ENCODE measurements at regions not wholly inside any gene's neighbourhood (a gene's known extent, or its start where the extent isn't known, plus 50 kb on each side); places are given as distances from the start of the nearest gene placed in this dataset.

GRCh38 chr4:17194586-17194985 lies 296.1 kb upstream of the LDB2 start:
- Histone ChIP-seq H3K23ac (ENCODE audit: low read length) (no peak overlapping the region), H2AFZ (ENCODE audit: insufficient read depth, low read length, poor library complexity) (no peak overlapping the region), H3K9me3 (ENCODE audit: insufficient read depth, low read depth, low read length) (peaks cover 2% of the 10 kb centered on the region), H3K79me1 (ENCODE audit: low read length) (no peaks in the 10 kb centered on the region), H3K27me3 (ENCODE audit: insufficient read depth, low read length) (no peaks in the 10 kb centered on the region), H4K8ac (ENCODE audit: low read depth, low read length) (no peak overlapping the region), H3K4me1 (ENCODE audit: control insufficient read depth in 1 of 2, insufficient read depth in 2 of 2, low read length in 2 of 2) (no peaks in the 10 kb centered on the region), H3K27ac (ENCODE audit: low read depth, low read length) (no peak overlapping the region), H3K9ac (ENCODE audit: low read length) (no peak overlapping the region), H2BK12ac (ENCODE audit: low read length) (no peak overlapping the region), H2BK5ac (ENCODE audit: low read depth, low read length, poor library complexity) (no peak overlapping the region), H3K4me3 (ENCODE audit: low read depth, low read length) (no peak overlapping the region), H4K12ac (ENCODE audit: low read depth, low read length) (no peak overlapping the region), H3K36me3 (ENCODE audit: control insufficient read depth in 1 of 2, insufficient read depth in 2 of 2, low read length in 2 of 2) (no peaks in the 10 kb centered on the region), H2AK5ac (ENCODE audit: low read length) (no peak overlapping the region), H3K4me2 (ENCODE audit: low read length) (no peak overlapping the region), H4K91ac (ENCODE audit: low read depth, low read length) (no peak overlapping the region), H3K14ac (ENCODE audit: low read length) (no peak overlapping the region), H2BK120ac (ENCODE audit: insufficient read depth, low read length, poor library complexity) (no peak overlapping the region), H3K79me2 (ENCODE audit: control insufficient read depth, insufficient read depth, low read length, poor library complexity) (no peaks in the 10 kb centered on the region), H3K4ac (ENCODE audit: low read depth, low read length) (no peak overlapping the region), H3K18ac (ENCODE audit: low read length) (no peak overlapping the region)
- DNase-seq = no peak
- WGBS (ENCODE audit: extremely low coverage, insufficient coverage, insufficient read length) = no CpG with 5 or more reads among the region's 2 CpGs

- no peaks in the 10 kb centered on the region for H3K79me2 ChIP-seq (ENCODE audit: control insufficient read depth, insufficient read depth, low read length, poor library complexity)
- no peak overlapping the region for H3K23ac ChIP-seq (ENCODE audit: low read length)
- H3K4me3 ChIP-seq (ENCODE audit: low read depth, low read length) = no peak overlapping the region
- H3K18ac ChIP-seq (ENCODE audit: low read length) = no peak overlapping the region
- no peak overlapping the region for H2AK5ac ChIP-seq (ENCODE audit: low read length)
- H2BK12ac ChIP-seq (ENCODE audit: low read length) = no peak overlapping the region
- H3K36me3 ChIP-seq (ENCODE audit: control insufficient read depth in 1 of 2, insufficient read depth in 2 of 2, low read length in 2 of 2) = no peaks in the 10 kb centered on the region
- DNase-seq = no peak
- H4K8ac ChIP-seq (ENCODE audit: low read depth, low read length) = no peak overlapping the region
- H3K4ac ChIP-seq (ENCODE audit: low read depth, low read length) = no peak overlapping the region
- H3K9ac ChIP-seq (ENCODE audit: low read length) = no peak overlapping the region
- H2AFZ ChIP-seq (ENCODE audit: insufficient read depth, low read length, poor library complexity) = no peak overlapping the region
- H3K27me3 ChIP-seq (ENCODE audit: insufficient read depth, low read length) = no peaks in the 10 kb centered on the region
- H3K79me1 ChIP-seq (ENCODE audit: low read length) = no peaks in the 10 kb centered on the region
- WGBS (ENCODE audit: extremely low coverage, insufficient coverage, insufficient read length) = no CpG with 5 or more reads among the region's 3 CpGs
- no peak overlapping the region for H3K14ac ChIP-seq (ENCODE audit: low read length)
- H3K27ac ChIP-seq (ENCODE audit: low read depth, low read length) = no peak overlapping the region
- H2BK120ac ChIP-seq (ENCODE audit: insufficient read depth, low read length, poor library complexity) = no peak overlapping the region
- no peaks in the 10 kb centered on the region for H3K4me1 ChIP-seq (ENCODE audit: control insufficient read depth in 1 of 2, insufficient read depth in 2 of 2, low read length in 2 of 2)
- no peak overlapping the region for H4K91ac ChIP-seq (ENCODE audit: low read depth, low read length)
- H4K12ac ChIP-seq (ENCODE audit: low read depth, low read length) = no peak overlapping the region
- H3K9me3 ChIP-seq (ENCODE audit: insufficient read depth, low read depth, low read length) = peaks cover 2% of the 10 kb centered on the region
- no peak overlapping the region for H2BK5ac ChIP-seq (ENCODE audit: low read depth, low read length, poor library complexity)
- H3K4me2 ChIP-seq (ENCODE audit: low read length) = no peak overlapping the region
Observed at GRCh38 chr4:17189759-17190158, 291.3 kb upstream of the LDB2 start.

- H3K4me2 ChIP-seq (ENCODE audit: low read length) = no peak overlapping the region
- H2BK12ac ChIP-seq (ENCODE audit: low read length) = no peak overlapping the region
- H3K79me1 ChIP-seq (ENCODE audit: low read length) = no peaks in the 10 kb centered on the region
- no CpG with 5 or more reads among the region's 4 CpGs for WGBS (ENCODE audit: extremely low coverage, insufficient coverage, insufficient read length)
- H2AK5ac ChIP-seq (ENCODE audit: low read length) = no peak overlapping the region
- no peak overlapping the region for H3K4me3 ChIP-seq (ENCODE audit: low read depth, low read length)
- H3K4ac ChIP-seq (ENCODE audit: low read depth, low read length) = no peak overlapping the region
- no peaks in the 10 kb centered on the region for H3K4me1 ChIP-seq (ENCODE audit: control insufficient read depth in 1 of 2, insufficient read depth in 2 of 2, low read length in 2 of 2)
- no peak overlapping the region for H2BK5ac ChIP-seq (ENCODE audit: low read depth, low read length, poor library complexity)
- no peak overlapping the region for H3K14ac ChIP-seq (ENCODE audit: low read length)
- no peaks in the 10 kb centered on the region for H3K27me3 ChIP-seq (ENCODE audit: insufficient read depth, low read length)
- peaks cover 2% of the 10 kb centered on the region for H3K9me3 ChIP-seq (ENCODE audit: insufficient read depth, low read depth, low read length)
- H3K27ac ChIP-seq (ENCODE audit: low read depth, low read length) = no peak overlapping the region
- H4K12ac ChIP-seq (ENCODE audit: low read depth, low read length) = no peak overlapping the region
- no peaks in the 10 kb centered on the region for H3K36me3 ChIP-seq (ENCODE audit: control insufficient read depth in 1 of 2, insufficient read depth in 2 of 2, low read length in 2 of 2)
- no peak overlapping the region for H2BK120ac ChIP-seq (ENCODE audit: insufficient read depth, low read length, poor library complexity)
- no peak overlapping the region for H4K8ac ChIP-seq (ENCODE audit: low read depth, low read length)
- H4K91ac ChIP-seq (ENCODE audit: low read depth, low read length) = no peak overlapping the region
- H3K18ac ChIP-seq (ENCODE audit: low read length) = no peak overlapping the region
- no peaks in the 10 kb centered on the region for H3K79me2 ChIP-seq (ENCODE audit: control insufficient read depth, insufficient read depth, low read length, poor library complexity)
- H2AFZ ChIP-seq (ENCODE audit: insufficient read depth, low read length, poor library complexity) = no peak overlapping the region
- no peak overlapping the region for H3K9ac ChIP-seq (ENCODE audit: low read length)
- H3K23ac ChIP-seq (ENCODE audit: low read length) = no peak overlapping the region
- DNase-seq = peak in 1 of 2 donors; percentile 2
Observed at GRCh38 chr4:17189401-17189720, 290.9 kb upstream of the LDB2 start.

- no peak for DNase-seq
- Histone ChIP-seq H3K4me3 (ENCODE audit: low read depth, low read length) (no peak overlapping the region), H3K27ac (ENCODE audit: low read depth, low read length) (no peak overlapping the region), H3K79me2 (ENCODE audit: control insufficient read depth, insufficient read depth, low read length, poor library complexity) (no peaks in the 10 kb centered on the region), H2AK5ac (ENCODE audit: low read length) (no peak overlapping the region), H2BK12ac (ENCODE audit: low read length) (no peak overlapping the region), H3K14ac (ENCODE audit: low read length) (no peak overlapping the region), H4K8ac (ENCODE audit: low read depth, low read length) (no peak overlapping the region), H2AFZ (ENCODE audit: insufficient read depth, low read length, poor library complexity) (no peak overlapping the region), H3K4me2 (ENCODE audit: low read length) (no peak overlapping the region), H2BK120ac (ENCODE audit: insufficient read depth, low read length, poor library complexity) (no peak overlapping the region), H3K79me1 (ENCODE audit: low read length) (no peaks in the 10 kb centered on the region), H3K4ac (ENCODE audit: low read depth, low read length) (no peak overlapping the region), H4K91ac (ENCODE audit: low read depth, low read length) (no peak overlapping the region), H3K36me3 (ENCODE audit: control insufficient read depth in 1 of 2, insufficient read depth in 2 of 2, low read length in 2 of 2) (no peaks in the 10 kb centered on the region), H3K23ac (ENCODE audit: low read length) (no peak overlapping the region), H3K27me3 (ENCODE audit: insufficient read depth, low read length) (no peaks in the 10 kb centered on the region), H3K9me3 (ENCODE audit: insufficient read depth, low read depth, low read length) (peaks cover 2% of the 10 kb centered on the region), H3K4me1 (ENCODE audit: control insufficient read depth in 1 of 2, insufficient read depth in 2 of 2, low read length in 2 of 2) (no peaks in the 10 kb centered on the region), H2BK5ac (ENCODE audit: low read depth, low read length, poor library complexity) (no peak overlapping the region), H3K18ac (ENCODE audit: low read length) (no peak overlapping the region), H4K12ac (ENCODE audit: low read depth, low read length) (no peak overlapping the region), H3K9ac (ENCODE audit: low read length) (no peak overlapping the region)
- WGBS (ENCODE audit: extremely low coverage, insufficient coverage, insufficient read length) = no CpG with 5 or more reads among the region's 4 CpGs
Observed at GRCh38 chr4:17188547-17189400, 290.3 kb upstream of the LDB2 start.
